Suppressor macrophage (primary cell): ENCODE measurements at regions not wholly inside any gene's neighbourhood (a gene's known extent, or its start where the extent isn't known, plus 50 kb on each side); places are given as distances from the start of the nearest gene placed in this dataset.

Source experiments
- DNase-seq, 4 experiments: peaks; one replicate each; pipeline ENCODE4 v3.0.0-alpha.2; 2020 to 2022

GRCh38 chr10:52994370-52994769, 221.8 kb upstream of the MBL2 start:
- DNase-seq: no peak

DNA sequence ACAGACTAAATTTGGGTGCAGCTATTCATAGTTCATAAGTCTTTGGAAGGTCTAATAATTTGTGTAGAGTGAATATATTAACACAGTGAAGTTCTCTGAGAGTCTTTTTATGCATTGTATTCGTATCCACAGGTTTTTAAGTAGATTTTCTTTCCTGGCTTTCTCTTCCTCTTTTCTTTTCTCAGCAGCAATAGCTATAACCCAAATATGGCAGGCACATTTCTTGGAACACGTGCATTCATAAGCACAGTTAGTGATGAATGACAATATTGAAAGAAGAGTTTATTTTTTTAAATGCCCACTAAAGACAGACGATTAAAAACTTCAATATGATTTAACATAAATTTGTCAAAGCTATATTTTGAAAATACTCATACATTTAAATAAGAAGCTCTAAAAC, 220.5 kb upstream of the MBL2 start:
- no peak for DNase-seq

GRCh38 chr10:52992567-52992966, 220.0 kb upstream of the MBL2 start:
- DNase-seq: no peak

DNA sequence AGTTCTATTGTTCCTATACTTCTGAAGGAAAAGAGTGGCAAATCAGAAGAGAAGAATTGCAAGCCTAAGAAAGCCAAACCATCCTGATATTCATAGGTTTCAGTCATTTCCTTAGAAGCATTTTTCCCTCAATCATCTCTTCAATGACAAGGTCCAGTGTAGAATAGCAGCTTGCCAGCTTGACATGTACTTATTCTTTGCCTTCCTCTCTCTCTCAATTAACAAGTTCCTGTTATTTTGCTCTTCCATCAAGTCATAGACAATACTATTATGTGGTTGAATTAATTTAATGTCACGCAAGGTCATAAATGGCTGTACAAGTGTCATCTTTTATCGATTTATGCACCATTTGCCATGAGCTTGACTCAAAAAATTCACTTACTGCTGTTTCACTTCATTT, 216.3 kb upstream of the MBL2 start:
- DNase-seq: no peak

GRCh38 chr10:52986125-52986524, 213.5 kb upstream of the MBL2 start:
- no peak for DNase-seq

- DNase-seq: no peak
These were observed 211.6 kb upstream of the MBL2 start for GRCh38 chr10:52984169-52984568.

DNA sequence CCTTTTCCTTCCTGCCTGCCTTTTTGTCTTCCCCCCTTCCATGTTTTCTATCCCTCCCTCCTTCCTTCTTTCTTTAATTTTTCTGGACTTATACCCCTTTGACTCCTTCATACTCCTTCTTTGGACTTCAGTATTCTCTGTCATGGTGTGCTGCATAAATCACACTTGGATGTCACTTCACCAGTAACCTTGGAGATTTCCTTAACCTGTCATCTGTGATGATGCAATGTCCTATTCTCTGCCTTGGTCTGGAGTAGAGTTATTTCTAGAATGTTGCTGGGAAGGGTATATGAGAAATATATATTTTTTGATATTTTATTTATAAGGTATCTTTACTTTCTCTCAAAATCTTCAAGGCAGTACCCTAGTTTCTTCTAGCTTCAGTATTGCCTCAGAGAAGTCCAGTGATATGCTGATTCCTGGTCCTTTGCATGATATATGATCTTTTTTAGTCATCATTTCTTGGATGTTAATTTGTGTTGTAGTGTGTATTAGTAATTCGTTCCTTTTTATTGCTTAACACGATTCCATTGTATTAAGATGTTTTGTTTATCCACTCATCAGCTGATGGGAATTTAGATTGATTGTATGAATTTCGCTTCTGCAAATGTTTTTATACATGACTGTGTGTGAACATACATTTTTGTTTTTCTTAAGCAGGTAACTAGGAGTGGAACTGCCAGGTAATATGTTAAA, 206.9 kb upstream of the MBL2 start:
- DNase-seq: no peak

DNA sequence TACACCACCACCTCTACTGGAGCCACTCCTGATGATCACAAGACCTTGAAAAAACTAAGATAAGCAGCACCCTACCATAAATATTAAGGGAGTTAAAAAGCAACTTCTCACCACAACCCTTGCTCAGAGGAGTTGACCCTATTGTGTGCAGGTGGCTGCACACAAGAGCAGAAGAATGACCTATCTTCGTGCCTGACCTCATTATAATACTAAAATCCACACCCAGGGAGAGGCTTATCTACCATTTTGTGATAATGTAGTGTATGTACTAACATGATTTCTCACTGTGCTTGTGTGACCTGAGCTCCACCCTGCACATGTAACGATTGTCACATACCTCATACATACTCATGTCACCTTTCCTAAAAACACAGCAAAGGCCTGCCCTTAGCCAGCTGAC, 205.0 kb upstream of the MBL2 start:
- DNase-seq: no peak

DNA sequence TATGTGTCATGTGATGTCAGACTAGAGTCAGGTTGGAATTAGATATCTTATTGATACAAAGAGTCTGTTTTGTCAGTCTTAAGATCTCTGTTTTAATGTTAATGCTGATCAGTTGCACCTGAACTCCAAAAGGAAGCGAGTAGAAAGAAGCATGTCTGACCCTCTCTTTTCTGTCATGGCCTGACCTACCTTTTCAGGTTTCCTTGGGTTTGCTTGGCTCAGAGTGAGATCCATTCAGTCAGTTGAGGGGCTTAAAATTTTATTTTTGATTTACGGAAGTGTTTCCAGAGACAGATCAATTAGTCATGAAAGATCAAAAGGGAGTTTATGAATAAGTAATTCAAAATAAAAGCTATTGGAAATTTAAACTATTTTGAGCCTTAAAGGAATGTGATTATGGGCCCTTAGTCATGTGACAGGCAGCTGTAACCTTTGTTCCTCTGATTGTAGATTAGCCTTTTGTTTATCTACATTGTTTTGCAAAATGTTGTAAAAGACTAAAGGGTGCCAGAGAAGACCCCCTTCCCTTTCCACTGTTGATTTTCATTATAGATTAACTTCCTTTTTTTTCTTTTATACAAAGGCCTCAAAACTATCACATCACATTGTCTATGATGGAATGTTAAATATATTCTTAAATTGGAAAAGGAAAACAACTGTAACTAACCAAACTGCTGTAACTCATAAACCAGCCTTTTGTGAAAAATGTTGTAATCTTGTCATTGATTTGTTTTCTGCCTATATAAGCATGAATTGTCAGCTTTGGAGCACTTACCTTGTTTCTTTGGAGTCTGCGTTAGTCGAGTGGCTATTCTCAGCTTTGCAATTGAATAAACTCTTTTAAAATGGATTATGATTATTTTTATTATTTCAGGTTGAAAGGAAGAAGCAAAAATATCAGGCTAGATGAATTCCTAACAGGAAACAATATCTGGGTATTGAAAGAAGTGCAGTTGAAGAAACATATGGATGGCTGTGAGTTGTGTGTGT, 195.5 kb upstream of the MBL2 start:
- no peak for DNase-seq

DNA sequence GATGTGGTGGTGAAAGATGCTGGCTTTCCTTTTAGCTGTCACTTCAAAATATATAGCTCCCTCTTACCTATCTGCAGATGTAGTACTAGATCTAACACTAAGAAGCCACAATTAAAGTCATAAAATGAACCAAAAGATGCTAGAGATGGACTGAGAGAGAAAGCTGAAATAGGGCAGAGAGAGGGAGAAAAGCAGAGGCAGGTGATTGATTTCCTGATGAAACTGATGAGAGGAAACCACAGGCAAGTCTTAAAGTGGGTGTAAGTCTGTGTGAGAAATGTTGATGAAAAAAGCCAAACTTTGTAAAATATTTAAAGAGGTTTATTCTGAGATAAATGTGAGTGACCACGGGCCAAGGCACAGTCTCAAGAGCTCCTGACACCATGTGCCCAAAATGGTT, 194.3 kb upstream of the MBL2 start:
- DNase-seq: no peak

DNA sequence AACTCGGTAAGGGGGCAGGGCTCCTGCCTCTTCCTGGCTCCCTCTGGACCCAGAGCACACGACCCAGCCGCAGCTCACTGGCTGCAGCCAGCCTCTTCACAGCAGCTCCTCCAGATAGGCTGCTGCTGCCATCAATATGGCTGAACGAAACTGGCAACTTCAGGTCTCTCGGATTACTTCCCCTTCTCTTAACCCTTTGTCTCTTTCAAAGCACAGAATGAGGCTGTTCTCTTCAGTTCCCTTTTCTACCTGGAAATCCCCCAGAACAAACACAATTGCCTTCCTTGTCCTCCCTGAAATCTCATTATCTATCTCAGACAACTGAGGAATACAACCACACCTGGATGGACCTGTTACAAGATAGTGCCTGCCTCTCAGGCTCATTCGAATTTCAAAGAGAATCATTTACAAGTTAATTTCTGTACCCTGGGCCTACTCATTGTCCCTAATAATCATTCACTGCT, 193.4 kb upstream of the MBL2 start:
- DNase-seq: peak in 3 of 4 experiments; percentile 24 to 66 (median 48)

DNA sequence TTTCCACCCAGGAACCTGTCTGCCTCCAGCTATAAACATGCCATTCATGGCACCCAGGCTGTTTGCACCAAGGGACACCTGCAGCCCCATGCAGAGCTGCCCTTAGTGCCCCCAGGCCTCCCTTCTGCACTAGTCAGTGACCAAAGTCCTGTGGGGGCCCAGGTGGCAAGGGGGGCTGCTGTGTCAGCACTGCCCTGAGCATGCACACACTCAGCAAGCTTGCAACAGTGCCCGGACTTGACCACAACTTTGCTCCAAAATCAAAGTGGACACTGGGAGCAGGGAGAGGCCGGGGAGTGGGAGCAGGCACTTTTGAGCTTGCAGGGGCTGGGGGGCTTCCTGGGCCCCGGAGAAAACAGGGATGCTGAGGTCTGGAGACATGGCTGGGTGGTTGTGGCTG, 192.9 kb upstream of the MBL2 start:
- no peak for DNase-seq

- DNase-seq: no peak
These were observed 188.7 kb upstream of the MBL2 start for GRCh38 chr10:52961323-52961722.

- no peak for DNase-seq
These were observed 187.2 kb upstream of the MBL2 start for GRCh38 chr10:52959810-52960209.

- DNase-seq: no peak
These were observed 184.3 kb upstream of the MBL2 start for GRCh38 chr10:52956861-52957260.

- no peak for DNase-seq
These were observed 183.9 kb upstream of the MBL2 start for GRCh38 chr10:52956461-52956860.

DNA sequence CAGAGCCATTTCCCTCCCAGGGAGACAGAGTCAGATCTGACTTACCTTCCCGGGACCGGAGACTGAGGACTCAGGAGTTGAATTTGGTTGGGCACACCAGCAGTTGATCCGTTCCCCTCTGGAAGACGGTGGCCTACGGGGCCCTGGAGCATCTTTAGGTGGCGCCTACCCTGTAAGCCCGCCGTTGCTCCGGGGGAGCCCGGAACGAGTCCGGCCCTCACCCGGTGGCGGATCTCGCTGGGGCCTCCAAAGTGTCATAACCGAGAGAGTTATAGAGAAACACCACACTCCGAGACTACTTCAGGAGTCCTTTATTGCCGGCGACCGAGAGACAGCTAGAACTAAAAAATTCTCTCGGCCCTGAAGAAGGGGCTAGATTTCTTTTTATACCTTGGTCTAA, 182.8 kb upstream of the MBL2 start:
- DNase-seq: no peak

DNA sequence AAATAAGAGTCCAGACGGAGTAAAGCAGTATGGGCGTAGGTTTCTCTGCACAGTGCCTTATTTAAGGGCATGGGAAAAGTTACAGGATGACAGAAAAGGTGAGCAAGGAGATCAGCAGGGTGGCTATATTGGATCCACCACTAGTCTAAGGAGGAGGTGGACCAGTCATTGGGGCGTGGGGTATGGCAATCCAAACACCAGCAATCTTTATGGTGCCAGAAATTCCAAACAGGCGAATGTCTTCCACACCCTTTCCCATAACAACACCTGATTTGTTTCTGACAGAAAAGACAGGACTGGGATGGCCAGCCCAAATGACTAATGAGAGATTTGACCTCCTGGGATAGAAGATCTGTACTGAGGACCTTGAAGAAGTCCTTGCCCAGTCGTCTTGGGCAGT, 181.8 kb upstream of the MBL2 start:
- no peak for DNase-seq

DNA sequence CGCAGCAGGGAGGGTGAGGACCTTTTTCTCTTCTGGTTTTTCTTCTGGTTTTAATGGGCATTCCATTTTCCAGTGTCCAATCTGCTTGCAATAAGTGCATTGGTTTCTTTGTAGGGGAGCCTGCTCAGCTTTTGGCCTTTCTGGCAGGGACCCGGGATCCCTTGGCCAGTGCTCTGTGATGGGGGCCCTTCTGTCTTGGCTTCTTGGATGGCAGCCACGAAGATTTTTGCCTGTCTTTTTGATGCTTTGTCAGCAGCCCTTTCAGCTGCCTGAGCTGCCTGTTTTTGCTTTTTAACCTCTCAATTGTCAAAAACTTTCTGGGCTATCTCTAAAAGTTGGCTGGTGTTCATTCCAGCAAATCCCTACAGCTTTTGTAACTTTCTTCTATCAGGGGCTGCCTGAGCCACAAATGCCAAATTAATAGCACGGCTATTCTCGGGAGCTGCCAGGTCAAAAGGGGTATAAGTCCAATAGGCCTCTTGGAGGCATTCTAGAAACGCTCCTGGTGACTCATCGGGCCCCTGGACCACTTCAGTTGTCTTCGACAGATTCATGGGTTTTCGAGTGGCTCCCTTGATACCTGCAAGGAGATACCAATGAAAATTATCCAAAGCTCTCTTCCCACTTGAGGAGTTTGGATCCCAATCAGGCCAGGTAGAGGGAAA, 179.9 kb upstream of the MBL2 start:
- DNase-seq: no peak

DNA sequence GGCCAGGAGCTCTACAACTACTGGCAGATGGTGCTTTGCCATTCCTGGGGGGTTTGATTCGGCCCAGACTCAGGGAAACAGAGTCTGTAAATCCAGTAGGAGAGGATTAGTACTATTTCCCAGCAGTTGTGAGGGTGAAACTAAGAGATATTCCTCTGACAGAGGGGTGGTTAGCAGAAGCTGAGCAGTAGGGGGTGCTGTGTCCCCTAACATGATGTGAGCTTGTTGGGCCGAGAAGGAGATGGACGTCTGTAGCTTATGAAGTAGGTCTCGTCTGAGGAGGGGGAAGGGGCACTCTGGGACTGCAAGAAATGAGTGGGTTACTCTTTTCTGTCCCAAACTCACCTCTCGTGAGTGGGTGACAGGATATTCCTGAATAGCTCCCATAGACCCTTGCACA, 179.2 kb upstream of the MBL2 start:
- peak; percentile 75 to 86 (median 80) for DNase-seq

DNA sequence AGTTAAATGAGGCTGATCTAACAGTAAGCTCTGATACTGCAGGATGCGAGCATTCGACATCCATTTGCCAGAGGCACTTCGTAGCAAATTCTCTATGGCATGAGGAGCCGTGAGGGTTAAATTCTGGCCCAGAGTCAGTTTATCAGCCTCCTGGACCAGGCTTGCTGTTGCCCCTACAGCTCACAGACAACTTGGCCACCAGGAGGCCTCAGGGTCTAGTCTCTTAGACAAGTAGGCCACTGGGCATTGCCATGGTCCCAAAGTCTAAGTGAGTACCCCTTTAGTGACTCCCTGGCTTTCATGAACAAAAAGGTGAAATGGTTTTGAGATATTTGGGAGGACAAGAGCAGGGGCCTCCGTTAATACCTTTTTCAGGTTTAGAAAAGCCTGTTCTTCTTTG, 178.0 kb upstream of the MBL2 start:
- DNase-seq: no peak

GRCh38 chr10:52949899-52950298, 177.3 kb upstream of the MBL2 start:
- DNase-seq: no peak

- DNase-seq: no peak
These were observed 173.9 kb upstream of the MBL2 start for GRCh38 chr10:52946486-52946885.
